Erythroblast (primary cell): ENCODE measurements at regions not wholly inside any gene's neighbourhood (a gene's known extent, or its start where the extent isn't known, plus 50 kb on each side); places are given as distances from the start of the nearest gene placed in this dataset.

Source experiments
- DNase-seq, 2 experiments: peaks; one replicate each; lab custom pipeline; 2025; lab: John Stamatoyannopoulos, UW
- GATA1 ChIP-seq: IDR thresholded peaks from 2 replicates; pipeline ENCODE4 v1.6.1; 2011; ENCODE audit warnings: low read depth, mild to moderate bottlenecking, control low read depth, low read length, moderate library complexity
- POLR2A ChIP-seq: IDR thresholded peaks from 2 replicates; pipeline ENCODE4 v1.6.1; 2011; ENCODE audit warnings: mild to moderate bottlenecking, low read length

DNA sequence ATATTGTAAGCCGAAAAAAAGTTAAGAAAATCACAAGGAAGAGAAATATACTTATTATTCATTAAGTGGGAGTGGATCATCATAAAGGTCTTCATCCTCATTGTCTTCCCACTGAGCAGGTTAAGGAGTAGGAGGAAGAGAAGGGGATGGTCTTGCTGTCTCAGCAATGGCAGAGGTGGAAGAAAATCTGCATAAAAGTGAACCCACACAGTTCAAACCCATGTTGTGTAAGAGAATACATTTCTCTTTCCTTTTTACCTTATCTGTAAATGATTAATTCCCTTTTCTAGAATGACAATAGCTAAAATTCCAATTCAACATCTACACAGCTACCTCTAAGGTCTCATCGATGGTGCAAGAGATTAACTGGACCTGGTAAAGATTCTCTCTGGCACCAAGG lies 904.6 kb downstream of the EPHA3 start:
- no peak for TF ChIP-seq POLR2A
- no peak for TF ChIP-seq GATA1

DNA sequence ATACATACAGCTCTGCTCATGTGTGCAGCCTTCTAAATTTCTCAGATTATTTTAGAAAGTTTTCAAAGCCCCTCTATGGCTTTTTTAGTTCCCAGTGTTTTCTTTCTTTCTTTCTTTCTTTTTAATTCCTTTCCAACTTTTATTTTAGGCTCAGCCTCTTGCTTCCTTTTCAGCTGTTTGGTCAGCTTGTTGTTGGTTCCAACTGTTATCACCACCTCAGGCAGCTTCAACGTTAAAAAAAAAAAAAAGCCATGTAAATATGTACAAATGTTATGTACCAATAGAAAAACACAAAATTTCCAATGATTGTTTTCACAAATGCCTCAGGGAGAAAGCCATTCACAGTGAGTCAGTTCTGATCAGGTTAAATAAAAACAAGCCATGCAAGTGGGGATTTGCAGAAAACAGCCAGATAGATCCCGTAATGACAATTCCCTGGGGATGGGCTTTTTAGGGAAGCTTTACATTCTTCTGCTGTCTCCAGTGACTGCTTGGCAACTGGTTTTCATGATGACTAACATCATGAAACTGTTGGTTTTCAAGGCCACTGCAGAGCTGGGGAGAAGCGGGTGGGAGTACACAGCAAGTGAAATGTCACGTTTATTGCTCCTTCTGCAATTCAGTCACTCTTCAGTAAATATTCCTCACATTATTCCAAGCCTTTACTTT lies 908.4 kb downstream of the EPHA3 start:
- TF ChIP-seq POLR2A: no peak
- no peak for TF ChIP-seq GATA1
- DNase-seq: no peak

More for the DNA sequence above, 904.6 kb downstream of the EPHA3 start:
- no peak for DNase-seq

DNA sequence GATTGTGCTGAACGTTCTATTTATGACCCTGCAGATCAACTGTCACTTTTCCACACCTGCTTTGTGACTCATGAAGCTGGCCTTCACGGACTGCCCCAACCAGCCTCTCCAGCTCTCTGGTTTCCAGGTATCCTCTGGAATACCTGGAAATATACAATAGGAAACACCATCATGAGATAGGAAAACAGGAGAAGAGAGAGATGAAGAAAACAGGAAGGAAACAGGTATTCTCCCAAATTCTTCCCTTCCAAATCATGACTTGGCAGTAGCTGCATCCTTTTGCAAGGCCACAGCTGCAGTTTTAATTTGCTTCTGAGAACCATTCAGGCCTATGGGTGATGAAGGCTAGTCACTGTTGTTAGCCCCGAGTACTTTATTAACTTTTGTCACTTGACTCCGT lies 909.1 kb downstream of the EPHA3 start:
- TF ChIP-seq POLR2A (no peak), GATA1 (no peak)
- DNase-seq: no peak

- TF ChIP-seq GATA1: no peak
- TF ChIP-seq POLR2A: no peak
- no peak for DNase-seq
These were observed 911.4 kb downstream of the EPHA3 start for GRCh38 chr3:90018779-90019178.

DNA sequence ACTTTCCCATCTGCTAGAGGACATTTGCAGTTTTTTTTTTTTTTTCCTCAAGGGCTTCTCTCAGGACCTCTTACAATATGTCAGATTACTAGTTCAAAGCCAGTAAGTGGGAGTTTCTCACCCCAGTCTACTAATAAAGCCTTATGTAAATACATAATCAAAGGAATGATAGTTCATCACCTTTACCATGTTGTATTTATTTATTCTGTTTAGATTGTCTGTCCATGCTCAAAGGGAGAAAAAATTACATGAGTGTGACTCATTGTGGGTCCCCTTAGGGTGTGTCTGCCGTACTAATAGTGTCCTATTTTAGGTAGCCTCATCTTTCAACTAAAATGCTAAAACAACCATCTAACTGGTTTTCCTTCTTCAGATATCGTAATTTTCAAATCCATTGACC lies 917.6 kb downstream of the EPHA3 start:
- TF ChIP-seq GATA1 (no peak), POLR2A (no peak)
- DNase-seq: no peak

DNA sequence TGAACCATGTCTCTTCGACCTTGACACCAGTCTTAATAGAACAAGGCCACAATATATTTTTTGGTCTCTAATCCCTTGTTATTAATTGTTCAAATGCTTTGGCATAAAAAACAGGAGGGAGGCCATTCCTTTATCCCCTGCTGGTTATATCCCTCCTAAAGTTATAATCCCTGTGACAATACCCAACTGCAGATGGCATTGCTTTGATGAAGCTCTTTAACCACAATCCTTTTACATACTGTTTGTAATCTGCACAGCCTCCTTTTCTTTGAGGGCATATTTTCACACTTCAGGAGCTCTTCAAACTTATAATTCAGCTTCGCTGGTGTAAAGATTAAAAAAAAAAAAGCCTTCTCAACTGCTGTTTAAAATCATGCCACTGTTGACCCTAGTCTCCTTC lies 919.0 kb downstream of the EPHA3 start:
- TF ChIP-seq GATA1: no peak
- TF ChIP-seq POLR2A: no peak
- no peak for DNase-seq

GRCh38 chr3:90031121-90031520 lies 923.7 kb downstream of the EPHA3 start:
- no peak for DNase-seq
- no peak for TF ChIP-seq GATA1
- no peak for TF ChIP-seq POLR2A

DNA sequence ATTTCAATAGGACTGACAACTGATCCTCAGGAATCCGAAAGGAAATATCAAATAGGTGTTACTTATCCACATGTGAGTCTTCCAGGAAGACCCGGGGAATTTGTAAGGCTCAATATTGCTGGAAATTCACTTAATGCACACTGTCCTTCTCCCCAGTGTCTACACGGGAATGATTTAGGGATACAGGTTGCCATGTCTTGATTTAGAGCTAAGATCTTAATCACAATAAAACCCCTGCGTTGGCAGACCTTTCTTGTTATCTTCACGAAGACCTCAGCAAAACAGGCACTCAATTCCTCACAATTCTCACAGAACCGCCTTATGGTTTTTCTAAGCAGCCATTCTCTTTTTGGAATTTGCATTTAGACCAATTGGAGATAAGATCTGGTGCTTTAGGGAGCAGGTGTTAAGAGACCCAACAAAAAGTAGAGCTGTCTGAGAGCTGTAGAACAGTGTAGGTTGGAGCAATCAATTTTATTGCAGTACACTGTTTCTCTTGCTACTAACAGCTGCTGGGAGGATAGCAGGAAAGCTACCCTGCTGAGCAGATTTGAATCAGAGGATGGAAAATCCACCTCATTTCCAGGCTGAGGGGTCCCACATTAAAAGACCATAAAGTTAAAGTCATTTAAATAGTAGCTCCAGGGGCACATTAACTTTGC lies 925.7 kb downstream of the EPHA3 start:
- no peak for TF ChIP-seq GATA1
- TF ChIP-seq POLR2A: no peak
- no peak for DNase-seq

DNA sequence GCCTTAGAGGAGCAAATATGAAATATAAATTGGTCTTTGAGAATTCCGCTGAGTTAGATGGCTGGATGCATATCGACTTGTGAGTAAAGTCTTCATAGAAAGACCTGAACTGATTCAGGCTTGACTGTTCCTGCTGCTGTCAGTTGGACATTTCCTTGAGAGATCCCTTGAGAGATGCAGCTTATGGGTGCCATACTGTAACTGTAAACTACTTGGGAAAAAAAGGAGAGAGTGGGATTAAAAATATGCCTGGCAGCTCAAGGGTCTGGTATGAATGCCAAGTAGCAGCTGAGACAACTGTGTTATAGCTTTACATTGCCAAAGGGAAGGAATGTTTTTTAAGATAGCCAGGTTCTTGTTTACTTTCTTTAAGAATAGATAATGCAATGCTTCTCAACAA lies 926.6 kb downstream of the EPHA3 start:
- no peak for TF ChIP-seq GATA1
- no peak for TF ChIP-seq POLR2A

GRCh38 chr3:90035643-90036042 lies 928.2 kb downstream of the EPHA3 start:
- TF ChIP-seq POLR2A (no peak), GATA1 (no peak)
- no peak for DNase-seq

More for the DNA sequence above, 926.6 kb downstream of the EPHA3 start:
- DNase-seq: no peak

- TF ChIP-seq POLR2A: no peak
- no peak for TF ChIP-seq GATA1
- no peak for DNase-seq
These were observed 929.6 kb downstream of the EPHA3 start for GRCh38 chr3:90036939-90037469.

DNA sequence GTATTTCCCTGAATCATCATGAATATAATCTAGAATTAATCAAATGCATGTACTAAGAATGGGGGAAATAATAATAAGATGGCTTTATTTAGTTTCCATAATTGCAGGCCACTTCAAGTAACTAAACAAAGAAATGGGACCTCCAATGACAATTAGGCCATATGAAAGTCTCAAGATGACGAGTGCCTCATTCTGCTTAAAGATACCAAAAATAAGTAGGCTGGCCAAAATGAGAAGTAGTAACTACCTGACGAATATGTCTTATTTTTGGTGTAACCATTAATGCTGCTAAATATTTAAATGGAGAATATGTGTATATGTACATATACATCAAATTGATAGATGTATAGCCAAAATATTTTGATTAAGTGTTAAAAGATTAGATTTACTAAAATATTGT lies 932.6 kb downstream of the EPHA3 start:
- TF ChIP-seq GATA1 (no peak), POLR2A (no peak)
- no peak for DNase-seq

- DNase-seq: no peak
- TF ChIP-seq GATA1 (no peak), POLR2A (no peak)
These were observed 933.1 kb downstream of the EPHA3 start for GRCh38 chr3:90040554-90040953.

DNA sequence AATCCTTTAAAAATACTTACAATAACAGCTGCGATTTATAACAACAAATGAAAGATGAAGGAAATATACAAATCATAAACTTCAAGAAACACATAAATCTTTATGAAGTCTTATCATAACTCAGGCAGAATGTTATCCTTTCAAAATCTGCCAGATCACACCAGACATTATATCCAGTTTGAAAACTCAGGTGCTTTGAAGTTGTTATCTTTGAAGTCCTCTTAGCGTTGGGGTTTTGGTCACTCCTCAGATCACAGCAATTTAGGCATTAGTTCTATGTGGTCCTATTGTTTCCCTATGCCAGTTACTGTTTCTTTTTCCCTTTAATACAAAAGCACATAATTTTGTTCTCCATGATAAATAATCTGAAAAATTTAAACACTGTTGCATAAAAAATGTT lies 934.6 kb downstream of the EPHA3 start:
- DNase-seq: no peak
- TF ChIP-seq POLR2A (no peak), GATA1 (no peak)
